ENCODE measurements at regions not wholly inside any gene's neighbourhood (a gene's known extent, or its start where the extent isn't known, plus 50 kb on each side); places are given as distances from the start of the nearest gene placed in this dataset.

DNA sequence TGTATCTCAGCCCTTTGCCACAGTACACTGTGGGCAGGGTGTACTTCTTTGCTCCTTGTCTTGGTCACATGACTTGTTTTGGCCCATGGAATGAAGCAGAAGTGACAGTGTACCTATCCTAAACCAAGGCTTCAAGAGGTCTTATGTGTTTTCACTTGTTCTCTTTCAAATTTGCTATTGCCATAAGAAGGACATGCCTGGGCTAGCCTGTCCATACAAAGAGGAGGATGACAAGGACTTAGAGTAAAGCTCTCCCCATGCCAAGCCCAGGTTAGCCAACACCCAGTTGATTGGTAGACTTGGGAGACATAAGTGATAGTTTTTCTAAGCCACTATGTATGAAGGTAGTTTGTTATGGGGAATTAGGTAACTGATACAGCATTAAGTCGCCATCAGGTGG is 141.1 kb upstream of the MID1 start:
- no peak overlapping the region for H2AFZ ChIP-seq (ENCODE audit: low read length)
- no peaks in the 10 kb centered on the region for H3K27me3 ChIP-seq (ENCODE audit: insufficient read depth, low read length)
- H3K9ac ChIP-seq (ENCODE audit: low read length) = no peak overlapping the region
- H3K9me2 ChIP-seq (ENCODE audit: low read depth, low read length) = no peaks in the 10 kb centered on the region
- no peaks in the 10 kb centered on the region for H3K4me1 ChIP-seq (ENCODE audit: insufficient read depth, low read length, severe bottlenecking)
- H3K36me3 ChIP-seq (ENCODE audit: insufficient read depth, low read length) = no peaks in the 10 kb centered on the region
- no peak overlapping the region for H3K4me3 ChIP-seq (ENCODE audit: low read depth, low read length, poor library complexity, severe bottlenecking)
- no peaks in the 10 kb centered on the region for H3K79me2 ChIP-seq (ENCODE audit: insufficient read depth, low read length)
- no peaks in the 10 kb centered on the region for H3K9me3 ChIP-seq (ENCODE audit: low read length)
- no peaks in the 10 kb centered on the region for H3F3A ChIP-seq (ENCODE audit: insufficient read depth, low read length)
- H3K27ac ChIP-seq (ENCODE audit: low read depth, low read length, poor library complexity, severe bottlenecking) = no peak overlapping the region
- H4K20me1 ChIP-seq (ENCODE audit: insufficient read depth, low read length) = no peaks in the 10 kb centered on the region
- H3K4me2 ChIP-seq (ENCODE audit: low read length) = no peak overlapping the region
- TF ChIP-seq, protein P1, sequence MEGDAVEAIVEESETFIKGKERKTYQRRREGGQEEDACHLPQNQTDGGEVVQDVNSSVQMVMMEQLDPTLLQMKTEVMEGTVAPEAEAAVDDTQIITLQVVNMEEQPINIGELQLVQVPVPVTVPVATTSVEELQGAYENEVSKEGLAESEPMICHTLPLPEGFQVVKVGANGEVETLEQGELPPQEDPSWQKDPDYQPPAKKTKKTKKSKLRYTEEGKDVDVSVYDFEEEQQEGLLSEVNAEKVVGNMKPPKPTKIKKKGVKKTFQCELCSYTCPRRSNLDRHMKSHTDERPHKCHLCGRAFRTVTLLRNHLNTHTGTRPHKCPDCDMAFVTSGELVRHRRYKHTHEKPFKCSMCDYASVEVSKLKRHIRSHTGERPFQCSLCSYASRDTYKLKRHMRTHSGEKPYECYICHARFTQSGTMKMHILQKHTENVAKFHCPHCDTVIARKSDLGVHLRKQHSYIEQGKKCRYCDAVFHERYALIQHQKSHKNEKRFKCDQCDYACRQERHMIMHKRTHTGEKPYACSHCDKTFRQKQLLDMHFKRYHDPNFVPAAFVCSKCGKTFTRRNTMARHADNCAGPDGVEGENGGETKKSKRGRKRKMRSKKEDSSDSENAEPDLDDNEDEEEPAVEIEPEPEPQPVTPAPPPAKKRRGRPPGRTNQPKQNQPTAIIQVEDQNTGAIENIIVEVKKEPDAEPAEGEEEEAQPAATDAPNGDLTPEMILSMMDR (IDR thresholded peaks at IDR 0.05; ENCODE audit: low read length) = no peak
- TF ChIP-seq EZH2 (IDR thresholded peaks at IDR 0.05; ENCODE audit: borderline replicate concordance, low read length) = no peak

DNA sequence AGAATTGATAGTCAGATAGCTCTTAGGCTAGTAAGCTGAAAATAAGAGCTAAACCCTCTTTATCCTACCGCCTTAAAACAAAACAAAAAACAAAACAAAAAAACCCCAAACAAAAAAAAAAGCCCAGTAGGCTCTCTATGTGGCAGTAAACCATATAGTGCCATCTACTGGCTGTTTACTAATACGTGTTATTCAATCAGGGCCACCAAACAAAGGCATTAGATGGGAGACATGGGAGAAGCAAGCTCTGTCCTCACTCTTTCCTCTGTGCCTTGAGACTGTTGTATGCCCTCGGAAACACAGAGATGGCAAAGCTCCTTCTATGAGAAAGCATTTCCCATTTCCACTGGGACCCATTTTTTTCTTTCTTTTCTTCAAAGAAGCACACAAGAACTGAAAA is 148.8 kb upstream of the MID1 start:
- H3K4me1 ChIP-seq (ENCODE audit: insufficient read depth, low read length, severe bottlenecking) = no peaks in the 10 kb centered on the region
- no peaks in the 10 kb centered on the region for H3K36me3 ChIP-seq (ENCODE audit: insufficient read depth, low read length)
- H4K20me1 ChIP-seq (ENCODE audit: insufficient read depth, low read length) = no peaks in the 10 kb centered on the region
- TF ChIP-seq, protein P1 (IDR thresholded peaks at IDR 0.05; ENCODE audit: low read length) = peak; percentile 35
- no peak for TF ChIP-seq EZH2 (IDR thresholded peaks at IDR 0.05; ENCODE audit: borderline replicate concordance, low read length)
- H3K79me2 ChIP-seq (ENCODE audit: insufficient read depth, low read length) = no peaks in the 10 kb centered on the region
- H2AFZ ChIP-seq (ENCODE audit: low read length) = no peak overlapping the region
- H3K4me2 ChIP-seq (ENCODE audit: low read length) = no peak overlapping the region
- no peaks in the 10 kb centered on the region for H3F3A ChIP-seq (ENCODE audit: insufficient read depth, low read length)
- no peaks in the 10 kb centered on the region for H3K9me3 ChIP-seq (ENCODE audit: low read length)
- H3K9ac ChIP-seq (ENCODE audit: low read length) = no peak overlapping the region
- H3K4me3 ChIP-seq (ENCODE audit: low read depth, low read length, poor library complexity, severe bottlenecking) = no peak overlapping the region
- H3K27me3 ChIP-seq (ENCODE audit: insufficient read depth, low read length) = no peaks in the 10 kb centered on the region
- no peak overlapping the region for H3K27ac ChIP-seq (ENCODE audit: low read depth, low read length, poor library complexity, severe bottlenecking)
- H3K9me2 ChIP-seq (ENCODE audit: low read depth, low read length) = no peaks in the 10 kb centered on the region

DNA sequence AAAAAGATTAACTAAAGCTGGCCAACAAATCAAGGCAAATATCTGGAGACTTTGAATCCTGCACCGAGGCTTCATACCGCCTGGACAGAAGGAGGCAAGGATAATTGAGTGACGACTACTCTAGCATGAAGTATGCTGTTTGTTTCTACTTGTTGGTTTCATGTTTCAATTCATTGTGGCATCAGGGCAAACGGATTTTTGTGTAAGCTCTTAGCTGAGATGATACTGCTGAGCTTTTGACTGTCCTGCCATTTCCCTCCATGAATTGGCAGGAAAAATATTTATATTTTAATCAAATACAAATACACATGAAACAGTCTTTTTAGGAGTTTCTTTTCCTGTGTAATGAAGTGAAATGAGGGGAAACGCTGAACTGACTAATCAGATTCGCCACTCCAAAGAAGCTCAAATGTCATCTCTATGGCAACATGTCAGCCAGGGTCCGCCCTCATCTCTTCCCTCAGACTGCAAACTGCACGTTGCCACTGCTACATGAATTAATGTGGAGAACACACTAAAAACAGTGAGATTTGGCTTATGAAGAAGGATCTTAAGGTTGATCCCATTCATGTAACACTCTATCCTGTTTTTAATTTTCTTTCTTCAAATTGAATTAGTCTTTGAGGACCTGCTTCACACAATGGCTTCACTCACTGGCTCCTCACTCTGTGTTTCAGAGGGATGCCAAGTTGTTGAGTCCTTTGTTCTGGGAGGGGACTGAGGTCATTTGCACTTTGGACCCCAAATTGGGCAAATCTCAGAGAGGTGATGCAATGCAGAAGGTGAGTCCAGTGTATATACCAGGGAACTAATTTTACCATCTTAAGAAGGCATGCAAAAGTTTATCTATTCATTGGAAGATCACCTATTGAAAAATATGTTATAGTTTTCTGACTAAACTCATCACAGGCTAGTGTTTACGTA is 149.6 kb upstream of the MID1 start:
- Histone ChIP-seq H3K9ac (ENCODE audit: low read length) (no peak overlapping the region), H3K4me2 (ENCODE audit: low read length) (no peak overlapping the region), H3K4me3 (ENCODE audit: low read depth, low read length, poor library complexity, severe bottlenecking) (no peak overlapping the region)

More for the DNA sequence above, 149.6 kb upstream of the MID1 start:
- Histone ChIP-seq H4K20me1 (ENCODE audit: insufficient read depth, low read length) (no peaks in the 10 kb centered on the region), H3K27me3 (ENCODE audit: insufficient read depth, low read length) (no peaks in the 10 kb centered on the region), H3K79me2 (ENCODE audit: insufficient read depth, low read length) (no peaks in the 10 kb centered on the region), H3K9me2 (ENCODE audit: low read depth, low read length) (no peaks in the 10 kb centered on the region), H3K9me3 (ENCODE audit: low read length) (no peaks in the 10 kb centered on the region), H3K27ac (ENCODE audit: low read depth, low read length, poor library complexity, severe bottlenecking) (no peak overlapping the region), H2AFZ (ENCODE audit: low read length) (no peak overlapping the region), H3K36me3 (ENCODE audit: insufficient read depth, low read length) (no peaks in the 10 kb centered on the region), H3K4me1 (ENCODE audit: insufficient read depth, low read length, severe bottlenecking) (no peaks in the 10 kb centered on the region), H3F3A (ENCODE audit: insufficient read depth, low read length) (no peaks in the 10 kb centered on the region)
- no peak for TF ChIP-seq EZH2 (IDR thresholded peaks at IDR 0.05; ENCODE audit: borderline replicate concordance, low read length)
- TF ChIP-seq, protein P1 (IDR thresholded peaks at IDR 0.05; ENCODE audit: low read length) = no peak
